IMR-90 (cell line): ENCODE measurements at regions not wholly inside any gene's neighbourhood (a gene's known extent, or its start where the extent isn't known, plus 50 kb on each side); places are given as distances from the start of the nearest gene placed in this dataset.

Experiments used
- ATAC-seq: fragments of 200-7000 bp; cut with Tn5 transposase; 2 replicates; pipeline ENCODE4 v1.9.1; 2020; ENCODE audit warnings: low read depth, mild to moderate bottlenecking, moderate library complexity
- BruUV-seq: library from RNA; stranded (reverse); fragments of 400-500 nt; replicated peaks from 2 replicates; lab custom pipeline; 2021; lab: Mats Ljungman, UMichigan
- CTCF ChIA-PET: fragments of 300-600 bp; formaldehyde crosslinking; extraction: SDS; loops from one replicate; lab custom pipeline; 2021; ENCODE audit warnings: antibody characterized with exemption; lab: Yijun Ruan, JAX
- POLR2A ChIA-PET: fragments of 300-600 bp; sonication (Branson Sonifier 250); formaldehyde crosslinking; loops from one replicate; lab custom pipeline; 2022; ENCODE audit warnings: antibody characterized with exemption; ENCODE audit not compliant: unreplicated experiment; lab: Charles Lee
- DNase-seq: peaks from one replicate; pipeline ENCODE4 v3.0.0; 2013
- H2AFZ ChIP-seq: replicated peaks from 2 replicates; pipeline ENCODE3; 2013; ENCODE audit warnings: low read length, mild to moderate bottlenecking; ENCODE audit not compliant: poor library complexity
- H2AK5ac ChIP-seq: 2 replicates; pipeline ENCODE4 v1.6.1; 2013; ENCODE audit warnings: low read depth, low read length, inconsistent platforms
- H2AK9ac ChIP-seq: replicated peaks from 2 replicates; pipeline ENCODE3; 2013; ENCODE audit warnings: mild to moderate bottlenecking, low read depth, low read length, moderate library complexity; ENCODE audit not compliant: poor library complexity
- H2BK120ac ChIP-seq: 2 replicates; pipeline ENCODE4 v1.6.1; 2013; ENCODE audit warnings: low read depth, low read length, inconsistent platforms
- H2BK15ac ChIP-seq: 3 replicates; pipeline ENCODE4 v1.6.1; 2013; ENCODE audit warnings: low read depth, low read length, inconsistent platforms
- H2BK20ac ChIP-seq: 2 replicates; pipeline ENCODE4 v1.6.1; 2013; ENCODE audit warnings: low read depth, mild to moderate bottlenecking, inconsistent platforms, low read length, moderate library complexity
- H2BK5ac ChIP-seq: 2 replicates; pipeline ENCODE4 v1.6.1; 2013; ENCODE audit warnings: mild to moderate bottlenecking, low read depth, low read length, inconsistent platforms; ENCODE audit not compliant: poor library complexity, severe bottlenecking
- H3K14ac ChIP-seq: replicated peaks from 2 replicates; pipeline ENCODE4 v1.6.1; 2013; ENCODE audit warnings: low read depth, low read length, inconsistent platforms
- H3K18ac ChIP-seq: 2 replicates; pipeline ENCODE4 v1.6.1; 2013; ENCODE audit warnings: low read depth, low read length, control low read depth
- H3K23ac ChIP-seq: 2 replicates; pipeline ENCODE4 v1.6.1; 2013; ENCODE audit warnings: low read depth, low read length, inconsistent platforms
- H3K27ac ChIP-seq: 2 replicates; pipeline ENCODE4 v1.5.1; 2013; ENCODE audit warnings: mild to moderate bottlenecking, control low read depth, low read length; ENCODE audit not compliant: insufficient read depth
- H3K27me3 ChIP-seq: 2 replicates; pipeline ENCODE4 v1.6.1; 2013; ENCODE audit warnings: low read length; ENCODE audit not compliant: control insufficient read depth, insufficient read depth
- H3K36me3 ChIP-seq: 2 replicates; pipeline ENCODE4 v1.6.1; 2013; ENCODE audit warnings: low read length, mixed read lengths; ENCODE audit not compliant: control insufficient read depth, insufficient read depth
- H3K4ac ChIP-seq: 2 replicates; pipeline ENCODE4 v1.6.1; 2013; ENCODE audit warnings: low read depth, low read length, inconsistent platforms
- H3K4me1 ChIP-seq: 2 replicates; pipeline ENCODE4 v1.6.1; 2013; ENCODE audit warnings: low read length, mixed read lengths; ENCODE audit not compliant: control insufficient read depth, insufficient read depth
- H3K4me2 ChIP-seq: 2 replicates; pipeline ENCODE4 v1.6.1; 2013; ENCODE audit warnings: low read depth, mild to moderate bottlenecking, control low read depth, low read length, moderate library complexity
- H3K4me3 ChIP-seq: 2 replicates; pipeline ENCODE4 v1.5.1; 2013; ENCODE audit warnings: low read depth, mild to moderate bottlenecking, control low read depth, low read length, moderate library complexity; ENCODE audit not compliant: insufficient read depth
- H3K56ac ChIP-seq: 2 replicates; pipeline ENCODE4 v1.6.1; 2013; ENCODE audit warnings: low read length, inconsistent platforms; ENCODE audit not compliant: insufficient read depth; ENCODE audit errors: extremely low read depth
- H3K79me1 ChIP-seq, 2 experiments: 2 replicates each; pipeline ENCODE4 v1.6.1; 2013; ENCODE audit warnings: low read length in 2 of 2, inconsistent platforms in 1 of 2, low read depth in 1 of 2
- H3K9ac ChIP-seq: 2 replicates; pipeline ENCODE4 v1.6.1; 2013; ENCODE audit warnings: low read depth, low read length, control low read depth
- H3K9me1 ChIP-seq: 2 replicates; pipeline ENCODE4 v1.6.1; 2013; ENCODE audit warnings: low read length, inconsistent platforms; ENCODE audit not compliant: insufficient read depth
- H3K9me3 ChIP-seq: 2 replicates; pipeline ENCODE4 v1.6.1; 2013; ENCODE audit warnings: low read length; ENCODE audit not compliant: control insufficient read depth, insufficient read depth
- H4K20me1 ChIP-seq: 2 replicates; pipeline ENCODE4 v1.6.1; 2013; ENCODE audit warnings: low read length, inconsistent platforms; ENCODE audit not compliant: insufficient read depth
- H4K5ac ChIP-seq: 2 replicates; pipeline ENCODE4 v1.6.1; 2013; ENCODE audit warnings: mild to moderate bottlenecking, low read depth, low read length, control low read depth
- H4K8ac ChIP-seq, 2 experiments: 2 replicates each; pipeline ENCODE4 v1.6.1; 2013; ENCODE audit warnings: low read depth in 2 of 2, low read length in 2 of 2, control low read depth in 1 of 2, inconsistent platforms in 1 of 2
- H4K91ac ChIP-seq: 2 replicates; pipeline ENCODE4 v1.6.1; 2013; ENCODE audit warnings: low read depth, low read length, inconsistent platforms; ENCODE audit not compliant: insufficient read depth
- BHLHE40 ChIP-seq: fragments of 150-350 bp; IDR thresholded peaks from 2 replicates; pipeline ENCODE4 v1.6.1; 2016; ENCODE audit warnings: mild to moderate bottlenecking, low read depth, low read length
- CEBPB ChIP-seq: IDR thresholded peaks from 2 replicates; pipeline ENCODE4 v1.6.1; 2012; ENCODE audit warnings: low read depth, low read length, improper control_type of control experiment
- CHD1 ChIP-seq: IDR thresholded peaks from 2 replicates; pipeline ENCODE4 v1.6.1; 2012; ENCODE audit warnings: low read depth, low read length, improper control_type of control experiment
- ELK1 ChIP-seq: fragments of 150-350 bp; IDR thresholded peaks from 2 replicates; pipeline ENCODE4 v1.6.1; 2016; ENCODE audit warnings: low read depth, mild to moderate bottlenecking, low read length, moderate library complexity, borderline replicate concordance
- FOS ChIP-seq: fragments of 150-350 bp; IDR thresholded peaks from 2 replicates; pipeline ENCODE4 v1.6.1; 2016; ENCODE audit warnings: low read depth, low read length
- MAFK ChIP-seq: IDR thresholded peaks from 2 replicates; pipeline ENCODE4 v1.6.1; 2012; ENCODE audit warnings: low read depth, low read length, improper control_type of control experiment
- MAZ ChIP-seq: IDR thresholded peaks from 2 replicates; pipeline ENCODE4 v1.6.1; 2012; ENCODE audit warnings: low read depth, mild to moderate bottlenecking, low read length, improper control_type of control experiment, moderate library complexity, borderline replicate concordance
- MXI1 ChIP-seq: IDR thresholded peaks from 2 replicates; pipeline ENCODE4 v1.6.1; 2012; ENCODE audit warnings: low read depth, mild to moderate bottlenecking, low read length, moderate library complexity, borderline replicate concordance
- NFE2L2 ChIP-seq: fragments of 150-350 bp; IDR thresholded peaks from 2 replicates; pipeline ENCODE4 v1.6.1; 2016; ENCODE audit warnings: low read depth, mild to moderate bottlenecking, low read length
- POLR2A ChIP-seq: IDR thresholded peaks from 2 replicates; pipeline ENCODE4 v1.6.1; 2012; ENCODE audit warnings: mild to moderate bottlenecking, low read depth, low read length
- RAD21 ChIP-seq: IDR thresholded peaks from 2 replicates; pipeline ENCODE4 v1.6.1; 2012; ENCODE audit warnings: low read length, improper control_type of control experiment
- RCOR1 ChIP-seq: IDR thresholded peaks from 2 replicates; pipeline ENCODE4 v1.6.1; 2012; ENCODE audit warnings: mild to moderate bottlenecking, low read length, improper control_type of control experiment; ENCODE audit not compliant: insufficient replicate concordance
- RFX5 ChIP-seq: IDR thresholded peaks from 2 replicates; pipeline ENCODE4 v1.8.0; 2012; ENCODE audit warnings: low read depth, mild to moderate bottlenecking, low read length, moderate library complexity
- USF2 ChIP-seq: fragments of 150-350 bp; IDR thresholded peaks from 2 replicates; pipeline ENCODE4 v1.6.1; 2017; ENCODE audit warnings: mild to moderate bottlenecking, antibody characterized with exemption, low read length, low read depth
- WGBS, 2 experiments: methylation state at CpG; one replicate each; pipeline versions ENCODE4 v1.1.5 to v1.1.7; 2013; ENCODE audit warnings: missing lambda C conversion rate in 2 of 2; ENCODE audit not compliant: insufficient read length in 1 of 2; ENCODE audit errors: extremely low coverage in 2 of 2; 5-methylcytosine and 5-hydroxymethylcytosine counted together
- dilution Hi-C: fragments of 300-500 bp; cut with HindIII; formaldehyde crosslinking; loops from one replicate; pipeline ENCODE4 v1.14.3; 2018; ENCODE audit warnings: low sequenced_read_pairs; ENCODE audit not compliant: unreplicated experiment
- in situ Hi-C: fragments of 300-500 bp; cut with MboI; formaldehyde crosslinking; loops from 3 replicates; pipeline ENCODE4 v1.14.3; 2019; ENCODE audit warnings: low sequenced_read_pairs, inconsistent platforms, mixed read lengths
- intact Hi-C: fragments of 100-400 bp; cut with micrococcal nuclease; formaldehyde crosslinking; loops from 2 replicates; pipeline ENCODE4 v1.10.0; 2022

- no peak for DNase-seq
- Histone ChIP-seq H3K36me3 (peaks cover 3% of the 10 kb centered on the region; the same call in 1 of the 2 replicates), H2BK15ac (no peak overlapping the region), H4K20me1 (peaks cover 11% of the 10 kb centered on the region), H3K9me3 (no peaks in the 10 kb centered on the region), H3K4me3 (no peak overlapping the region), H2AK5ac (no peak overlapping the region; the same call in 1 of the 2 replicates), H4K91ac (no peak overlapping the region), H2AFZ (no peak overlapping the region), H2BK20ac (no peak overlapping the region), H3K27ac (no peak overlapping the region), H4K5ac (no peak overlapping the region), H3K4me2 (no peak overlapping the region), H3K4ac (no peak overlapping the region), H2AK9ac (no peak overlapping the region), H3K9ac (no peak overlapping the region), H3K79me1 (no peaks in the 10 kb centered on the region), H4K8ac (no peak overlapping the region), H3K23ac (no peak overlapping the region), H3K56ac (no peak overlapping the region), H3K27me3 (no peaks in the 10 kb centered on the region), H2BK120ac (no peak overlapping the region), H3K14ac (no peak overlapping the region), H3K4me1 (peaks cover 5% of the 10 kb centered on the region; the same call in 1 of the 2 replicates), H3K18ac (no peak overlapping the region), H2BK5ac (no peak overlapping the region), H3K9me1 (peaks cover 14% of the 10 kb centered on the region; the same call in 1 of the 2 replicates)
- TF ChIP-seq MAZ: no peak
- TF ChIP-seq RCOR1: no peak
- no peak for TF ChIP-seq ELK1
- TF ChIP-seq BHLHE40: no peak
- no peak for TF ChIP-seq POLR2A
- TF ChIP-seq FOS: no peak
- TF ChIP-seq MAFK: no peak
- no peak for TF ChIP-seq RAD21
- no peak for TF ChIP-seq CEBPB
- TF ChIP-seq NFE2L2: no peak
- no peak for TF ChIP-seq RFX5
- no peak for TF ChIP-seq MXI1
- TF ChIP-seq USF2: no peak
- no peak for TF ChIP-seq CHD1
- BruUV-seq: no TSS peak
- 93% methylated on average over 8 of the region's 15 CpGs; no CpG with 5 or more reads in 1 of the 2 experiments for WGBS, 2 experiments
- dilution Hi-C loops (no loop called here), in situ Hi-C loops (no loop called here), intact Hi-C loops (no loop called here)
- ATAC-seq: no peak
- CTCF ChIA-PET: interaction anchor here (1.0 kb wide), 1 partner anchor 23 kb away, joined by 3 read pairs; no protein-coding TSS in a partner anchor
- POLR2A ChIA-PET: no interaction called here
These were observed 50.5 kb downstream of the SYNE3 start for GRCh38 chr14:95465936-95466335.
